Left renal cortex interstitium (tissue), 4 donors: ENCODE measurements at regions not wholly inside any gene's neighbourhood (a gene's known extent, or its start where the extent isn't known, plus 50 kb on each side); places are given as distances from the start of the nearest gene placed in this dataset.
"Not testable (repeated sequence)": the region's sequence is repeated elsewhere in the genome, so short reads cannot be mapped to it uniquely, and the experiment has no call there.

Experiments used
- DNase-seq, 4 donors: peaks; one replicate each; pipeline ENCODE4 v3.0.0-alpha.2; 2013; ENCODE audit warnings: low read depth in 4 of 4, low spot score in 2 of 4, missing footprints in 1 of 4

- no peak for DNase-seq
Observed at GRCh38 chr6:15081447-15081846, 164.4 kb upstream of the JARID2 start.

DNA sequence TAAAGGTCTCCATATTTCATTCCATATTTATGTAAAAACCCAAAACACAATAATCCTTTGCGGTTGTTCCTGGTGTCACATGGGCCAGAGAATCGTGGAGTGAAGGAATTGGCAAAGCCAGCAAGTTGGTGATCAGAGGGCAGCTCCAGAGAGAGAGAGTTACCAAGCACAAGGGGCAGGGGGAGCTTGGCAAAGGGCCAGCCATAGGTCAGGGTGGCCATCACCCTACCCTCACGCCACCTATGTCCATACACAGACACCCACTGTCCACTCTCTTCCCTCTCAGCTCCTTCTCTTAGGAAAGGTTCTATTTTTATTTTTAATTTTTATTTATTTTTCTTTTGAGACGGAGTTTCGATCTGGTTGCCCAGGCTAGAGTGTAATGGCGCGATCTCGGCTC, 163.2 kb upstream of the JARID2 start:
- DNase-seq, result no peak

- DNase-seq, result no peak
Observed at GRCh38 chr6:15086348-15087158, 159.3 kb upstream of the JARID2 start.

DNA sequence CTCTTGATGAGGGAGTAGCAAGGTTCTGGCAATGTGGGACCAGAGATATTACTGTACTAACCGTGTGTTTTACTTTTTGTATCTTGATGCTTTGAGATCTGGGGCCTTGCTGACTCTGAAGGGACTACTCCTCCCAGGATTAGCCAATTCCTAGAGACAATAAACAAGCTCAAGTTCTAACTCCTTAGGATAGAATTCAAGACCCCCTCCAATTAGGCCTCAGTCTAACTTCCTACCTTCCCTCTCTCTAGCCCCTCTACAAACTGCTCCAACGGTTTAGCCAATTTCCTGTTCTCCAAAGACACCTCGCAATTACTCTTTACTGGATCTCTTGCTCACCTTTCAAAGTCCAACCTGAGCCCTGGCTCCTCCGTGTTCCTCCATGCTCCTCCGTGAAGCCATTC, 158.7 kb upstream of the JARID2 start:
- no peak for DNase-seq

DNA sequence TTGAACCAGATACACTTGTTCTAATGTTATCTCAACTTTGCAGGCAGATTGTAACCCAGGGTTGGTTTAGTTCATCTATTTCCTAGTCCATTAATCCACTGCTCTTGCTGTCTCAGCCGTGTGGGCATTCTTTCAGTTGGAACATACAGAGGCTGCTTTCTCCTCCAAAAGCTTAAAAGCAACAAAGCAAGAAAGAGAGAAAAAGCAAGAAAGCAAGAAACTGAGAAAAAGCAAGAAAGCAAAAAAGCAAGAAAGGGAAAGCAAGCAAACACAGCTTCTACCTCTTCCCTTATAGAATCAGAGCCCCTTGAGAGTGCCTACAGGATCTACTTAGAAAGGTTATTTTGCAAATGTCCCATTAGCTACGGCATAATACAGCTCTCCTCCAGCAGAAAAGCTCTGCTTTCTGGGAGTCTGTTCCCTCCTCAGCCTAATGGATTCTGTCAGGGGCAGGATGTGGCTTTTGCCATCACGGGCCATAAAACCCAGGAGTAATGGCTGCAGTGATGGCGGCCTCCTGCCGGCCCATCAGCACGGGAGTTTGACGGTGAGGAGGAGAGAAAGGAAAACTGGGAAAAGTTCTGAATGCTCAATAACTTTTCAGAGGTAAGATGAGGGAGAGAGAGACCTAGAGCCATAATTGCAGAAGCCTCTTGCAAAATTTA, 156.8 kb upstream of the JARID2 start:
- peak in 3 of 4 donors; percentile 50 to 72 (median 67) for DNase-seq

- peak in 1 of 4 donors; percentile 47 for DNase-seq
Observed at GRCh38 chr6:15089569-15090144, 156.2 kb upstream of the JARID2 start.

- no peak for DNase-seq
Observed at GRCh38 chr6:15090145-15090579, 155.7 kb upstream of the JARID2 start.

DNA sequence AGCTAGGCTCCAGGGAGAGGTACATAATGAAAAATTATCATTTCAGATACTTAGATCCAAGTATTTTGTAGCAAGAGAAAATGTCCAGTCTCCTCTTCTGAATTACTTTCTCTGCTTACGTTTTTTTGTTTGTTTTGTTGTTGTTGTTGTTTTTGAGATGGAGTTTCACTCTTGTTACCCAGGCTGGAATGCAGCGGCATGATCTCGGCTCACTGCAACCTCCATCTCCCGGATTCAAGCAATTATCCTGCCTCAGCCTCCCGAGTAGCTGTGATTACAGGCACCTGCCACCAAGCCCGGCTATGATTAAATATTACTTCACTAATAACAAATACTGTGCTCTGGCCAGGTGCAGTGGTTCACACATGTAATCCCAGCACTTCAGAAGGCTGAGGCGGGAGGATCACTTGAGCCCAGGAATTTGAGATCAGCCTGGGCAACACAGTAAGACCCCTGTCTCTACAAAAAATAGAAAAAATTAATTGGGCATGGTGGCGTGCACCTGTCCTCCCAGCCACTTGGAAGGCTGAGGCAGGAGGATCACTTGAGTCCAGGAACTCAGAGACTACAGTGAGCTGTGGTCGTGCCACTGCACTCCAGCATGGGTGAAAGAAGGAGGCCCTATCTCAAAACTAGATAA, 155.0 kb upstream of the JARID2 start:
- DNase-seq, result no peak

DNA sequence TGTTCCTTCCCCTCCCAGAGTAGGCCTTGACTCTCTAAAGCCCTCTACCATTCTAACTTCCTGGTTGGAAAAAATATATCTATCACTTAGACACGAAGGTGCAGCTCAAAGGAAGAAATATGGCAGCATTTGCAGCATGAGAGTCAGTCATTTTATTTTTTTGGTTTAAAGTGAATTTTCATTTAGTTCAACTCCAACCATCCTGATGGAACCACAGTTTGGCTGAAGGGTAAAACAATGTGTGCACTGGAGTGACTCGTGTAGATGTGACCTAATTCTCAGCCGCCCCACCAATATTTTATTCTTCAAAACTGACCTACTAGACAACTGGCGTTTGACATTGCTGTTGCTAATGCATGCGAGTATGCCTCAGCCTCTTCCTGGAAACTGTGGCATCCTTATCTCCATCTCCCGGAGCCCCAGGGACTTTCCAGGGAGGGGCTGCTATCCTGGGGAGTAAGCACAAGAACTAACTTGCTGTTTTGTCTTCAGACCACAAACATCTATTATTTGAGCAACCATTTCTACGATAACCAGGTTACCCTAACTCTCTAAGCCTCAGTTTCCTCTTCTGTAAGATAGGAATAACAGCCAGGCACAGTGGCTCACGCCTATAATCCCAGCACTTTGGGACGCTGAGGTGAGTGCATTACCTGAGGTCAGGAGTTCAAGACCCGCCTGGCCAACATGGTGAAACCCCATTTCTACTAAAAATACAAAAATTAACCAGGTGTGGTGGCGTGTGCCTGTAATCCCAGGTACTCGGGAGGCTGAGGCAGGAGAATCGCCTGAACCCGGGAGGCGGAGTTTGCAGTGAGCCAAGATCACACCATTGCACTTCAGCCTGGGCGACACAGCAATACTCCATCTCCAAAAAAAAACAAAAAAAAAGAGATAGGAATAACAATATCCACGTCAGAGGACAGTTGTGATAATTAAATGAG, 148.7 kb upstream of the JARID2 start:
- no peak for DNase-seq

DNA sequence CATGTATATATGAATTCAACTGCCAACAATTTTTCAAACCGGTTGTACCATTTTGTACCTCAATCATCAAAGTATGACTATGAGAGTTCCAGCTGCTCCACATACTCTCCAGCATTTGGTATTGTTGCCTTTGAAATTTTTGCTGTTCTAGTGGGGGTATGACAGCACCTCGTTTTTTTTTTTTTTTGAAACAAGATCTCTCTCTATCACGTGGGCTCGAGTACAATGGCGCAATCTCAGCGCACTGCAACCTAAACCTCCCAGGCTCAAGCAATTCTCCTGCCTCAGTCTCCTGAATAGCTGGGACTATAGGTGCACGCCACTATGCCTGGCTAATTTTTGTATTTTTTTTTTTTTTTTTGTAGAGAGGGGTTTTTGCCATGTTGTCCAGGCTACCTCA, 144.7 kb upstream of the JARID2 start:
- no peak for DNase-seq

- no peak for DNase-seq
Observed at GRCh38 chr6:15102241-15102640, 143.6 kb upstream of the JARID2 start.

- no peak for DNase-seq
Observed at GRCh38 chr6:15106958-15107643, 138.8 kb upstream of the JARID2 start.

GRCh38 chr6:15107644-15108382, 138.1 kb upstream of the JARID2 start:
- DNase-seq, result no peak

DNA sequence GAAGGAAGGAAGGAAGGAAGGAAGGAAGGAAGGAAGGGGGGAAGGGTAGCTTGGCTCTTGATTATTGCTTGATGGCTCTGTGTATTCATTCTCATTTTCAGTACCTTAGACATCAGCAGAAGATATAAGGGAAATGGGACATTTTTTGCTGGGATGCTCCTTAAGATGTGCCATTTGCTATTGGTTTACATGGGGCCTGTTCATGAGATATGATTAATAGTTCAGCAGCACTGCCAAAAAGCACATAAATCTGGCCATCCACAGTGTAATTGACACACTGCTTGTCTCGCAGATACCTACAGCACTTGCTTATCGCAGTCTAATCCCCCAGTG, 137.5 kb upstream of the JARID2 start:
- DNase-seq, result no peak

DNA sequence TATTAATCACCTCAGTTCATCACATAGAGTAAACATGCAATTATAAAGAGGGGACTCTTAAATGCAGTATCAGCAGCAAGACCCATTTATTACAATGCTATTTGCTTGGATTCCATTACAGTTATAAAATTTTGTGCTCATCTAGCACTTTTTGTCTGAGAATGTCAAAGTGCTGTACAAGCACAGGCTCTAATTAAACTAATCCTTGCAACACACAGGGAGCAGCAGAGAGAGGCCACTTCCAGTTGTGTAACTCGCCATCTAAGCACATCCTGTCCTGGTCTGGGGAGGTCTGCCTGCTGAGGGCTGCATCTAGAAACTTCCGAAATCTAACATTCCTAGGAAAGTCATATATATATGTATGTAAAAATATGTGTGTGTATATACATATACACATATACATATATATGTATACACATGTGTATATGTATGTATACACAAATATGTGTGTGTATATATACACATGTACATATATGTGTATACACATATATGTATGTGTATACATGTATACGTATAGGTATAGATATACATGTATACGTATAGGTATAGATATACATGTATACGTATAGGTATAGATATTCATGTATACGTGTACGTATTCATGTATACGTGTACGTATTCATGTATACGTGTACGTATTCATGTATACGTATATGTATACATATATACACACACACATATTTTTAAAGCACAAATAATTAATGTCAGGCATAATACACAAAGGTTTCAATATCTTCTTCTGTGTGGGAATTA, 136.4 kb upstream of the JARID2 start:
- no peak for DNase-seq

DNA sequence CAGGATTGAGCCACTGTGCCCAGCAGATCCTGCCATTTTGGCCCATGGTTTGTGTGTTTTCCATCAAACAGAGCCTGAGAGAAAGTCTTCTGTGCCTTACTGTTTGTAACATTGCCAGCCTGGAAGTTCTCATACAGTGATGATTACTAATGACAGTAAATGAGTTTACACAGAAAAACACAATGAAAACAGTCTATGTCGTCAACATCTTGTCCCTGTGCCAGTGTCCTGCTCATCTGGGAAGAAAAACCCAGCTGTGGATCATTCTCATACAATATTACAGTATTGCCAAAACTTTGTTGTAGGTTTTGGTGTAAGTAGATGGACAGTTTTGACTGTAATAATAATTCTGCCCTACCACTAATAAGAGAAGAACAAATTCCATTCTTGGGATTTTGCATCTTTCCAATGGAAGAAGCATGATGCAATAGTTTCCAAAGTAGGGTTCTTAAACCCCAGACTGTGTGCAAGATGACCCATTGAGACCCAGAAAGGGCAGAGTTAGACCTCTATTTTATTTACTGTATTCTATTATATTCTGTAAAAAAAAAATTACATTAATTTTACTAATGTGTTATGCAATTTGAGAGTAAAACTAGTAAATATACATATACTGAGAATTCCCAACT, 135.0 kb upstream of the JARID2 start:
- DNase-seq, result no peak

GRCh38 chr6:15111576-15111975, 134.3 kb upstream of the JARID2 start:
- not testable (repeated sequence) for DNase-seq

GRCh38 chr6:15113587-15113986, 132.3 kb upstream of the JARID2 start:
- DNase-seq, result no peak
